Stimulated activated CD8-positive, alpha-beta memory T cell treated with anti-CD3 and anti-CD28 coated beads, Interleukin-15, amount 100 ng/mL, for 4 hours (primary cell): ENCODE measurements at regions not wholly inside any gene's neighbourhood (a gene's known extent, or its start where the extent isn't known, plus 50 kb on each side); places are given as distances from the start of the nearest gene placed in this dataset.

Experiments
- DNase-seq, 2 donors: peaks; one replicate each; pipeline ENCODE4 v3.0.0-alpha.2; 2020; ENCODE audit warnings: low read depth in 2 of 2

GRCh38 chr3:23644099-23644498 is 161.7 kb upstream of the UBE2E1 start:
- no peak for DNase-seq

- DNase-seq = no peak
Observed at GRCh38 chr3:23644676-23645075, 161.1 kb upstream of the UBE2E1 start.

- no peak for DNase-seq
Observed at GRCh38 chr3:23645533-23646183, 160.1 kb upstream of the UBE2E1 start.

GRCh38 chr3:23646184-23646920 is 159.4 kb upstream of the UBE2E1 start:
- DNase-seq = no peak

GRCh38 chr3:23647706-23648258 is 158.0 kb upstream of the UBE2E1 start:
- DNase-seq = no peak

- DNase-seq = no peak
Observed at GRCh38 chr3:23648326-23648995, 157.3 kb upstream of the UBE2E1 start.

GRCh38 chr3:23648996-23649395 is 156.8 kb upstream of the UBE2E1 start:
- no peak for DNase-seq

- no peak for DNase-seq
Observed at GRCh38 chr3:23649448-23649847, 156.3 kb upstream of the UBE2E1 start.

- no peak for DNase-seq
Observed at GRCh38 chr3:23650371-23651140, 155.2 kb upstream of the UBE2E1 start.

- DNase-seq = no peak
Observed at GRCh38 chr3:23653647-23654525, 151.9 kb upstream of the UBE2E1 start.

- DNase-seq = no peak
Observed at GRCh38 chr3:23654571-23654970, 151.2 kb upstream of the UBE2E1 start.

GRCh38 chr3:23655749-23656148 is 150.0 kb upstream of the UBE2E1 start:
- no peak for DNase-seq

GRCh38 chr3:23656199-23656598 is 149.6 kb upstream of the UBE2E1 start:
- no peak for DNase-seq

- no peak for DNase-seq
Observed at GRCh38 chr3:23656821-23657220, 148.9 kb upstream of the UBE2E1 start.

GRCh38 chr3:23657647-23658046 is 148.1 kb upstream of the UBE2E1 start:
- no peak for DNase-seq

GRCh38 chr3:23659274-23659673 is 146.5 kb upstream of the UBE2E1 start:
- no peak for DNase-seq

- no peak for DNase-seq
Observed at GRCh38 chr3:23659840-23660430, 145.8 kb upstream of the UBE2E1 start.

GRCh38 chr3:23662079-23662617 is 143.6 kb upstream of the UBE2E1 start:
- no peak for DNase-seq

GRCh38 chr3:23663246-23663645 is 142.5 kb upstream of the UBE2E1 start:
- DNase-seq = no peak

GRCh38 chr3:23663661-23664186 is 142.0 kb upstream of the UBE2E1 start:
- no peak for DNase-seq
